K562 (cell line): ENCODE measurements at regions not wholly inside any gene's neighbourhood (a gene's known extent, or its start where the extent isn't known, plus 50 kb on each side); places are given as distances from the start of the nearest gene placed in this dataset.

Source experiments
- COPS2 ChIP-seq: fragments of 450-650 bp; conservative IDR thresholded peaks from 2 replicates; pipeline ENCODE4 v1.6.1; 2016; ENCODE audit warnings: mild to moderate bottlenecking, moderate library complexity
- ELK3 ChIP-seq: fragments of 450-650 bp; formaldehyde crosslinking; IDR thresholded peaks from 2 replicates; pipeline ENCODE4 v1.4.0; 2020; ENCODE audit warnings: mild to moderate bottlenecking
- EZH2 ChIP-seq: IDR thresholded peaks from 2 replicates; pipeline ENCODE4 v1.6.1; 2012; ENCODE audit warnings: low read depth, mild to moderate bottlenecking, inconsistent platforms, low read length, borderline replicate concordance
- POLR2G ChIP-seq: fragments of 200-400 bp; formaldehyde crosslinking; IDR thresholded peaks from 2 replicates; pipeline ENCODE4 v1.6.1; 2017; ENCODE audit warnings: low read depth, mild to moderate bottlenecking, antibody characterized with exemption, low read length, moderate library complexity
- PRDM10 ChIP-seq: fragments of 450-650 bp; IDR thresholded peaks from 2 replicates; pipeline ENCODE4 v1.6.1; 2018; ENCODE audit not compliant: partially characterized antibody
- STAT6 ChIP-seq: sonication (generic); formaldehyde crosslinking; IDR thresholded peaks from 2 replicates; pipeline ENCODE4 v1.8.1; 2023; ENCODE audit warnings: mild to moderate bottlenecking, missing genetic modification reagents
- TRIM25 ChIP-seq: fragments of 450-650 bp; IDR thresholded peaks from 2 replicates; pipeline ENCODE4 v1.7.0; 2016; ENCODE audit warnings: borderline replicate concordance
- ZNF184 ChIP-seq: sonication (generic); formaldehyde crosslinking; IDR thresholded peaks from 2 replicates; pipeline ENCODE4 v1.5.0; 2020; ENCODE audit warnings: missing genetic modification reagents
- ZNF318 ChIP-seq, 2 experiments: fragments of 450-650 bp; IDR thresholded peaks; 2 replicates each; pipeline ENCODE4 v1.6.1; 2016; ENCODE audit warnings: mild to moderate bottlenecking in 2 of 2, borderline replicate concordance in 1 of 2, low read depth in 1 of 2, moderate library complexity in 1 of 2

GRCh38 chr4:104750008-104750407 is 255.3 kb upstream of the CXXC4 start (continued):
- no peak for TF ChIP-seq PRDM10
- no peak for TF ChIP-seq STAT6 (CRISPR knock-in tag)
- no peak for TF ChIP-seq ZNF184 (CRISPR knock-in tag)
- no peak for TF ChIP-seq COPS2
- TF ChIP-seq EZH2: no peak
- TF ChIP-seq ELK3 (CRISPR knock-in tag): no peak
- no peak for TF ChIP-seq ZNF318 (IDR thresholded peaks at IDR 0.05; ENCODE audit: borderline replicate concordance in 1 of 2, low read depth in 1 of 2)
- no peak for TF ChIP-seq TRIM25
- TF ChIP-seq POLR2G: no peak
